Suprapubic skin (tissue), 3 donors: ENCODE measurements at regions not wholly inside any gene's neighbourhood (a gene's known extent, or its start where the extent isn't known, plus 50 kb on each side); places are given as distances from the start of the nearest gene placed in this dataset.

Experiments
- CTCF ChIP-seq, 2 donors: fragments of 200-600 bp in 1 of 2; fragments of 450-650 bp in 1 of 2; sonication (generic) in 1 of 2; IDR thresholded peaks; one replicate each; pipeline ENCODE4 v1.5.1; 2016 to 2019; ENCODE audit warnings: antibody characterized with exemption in 2 of 2, mild to moderate bottlenecking in 1 of 2, moderate library complexity in 1 of 2
- EP300 ChIP-seq: sonication (generic); formaldehyde crosslinking; IDR thresholded peaks from one replicate; pipeline ENCODE4 v1.6.1; 2017; ENCODE audit warnings: antibody characterized with exemption
- POLR2A ChIP-seq, 2 donors: fragments of 450-650 bp; IDR thresholded peaks; one replicate each; pipeline ENCODE4 v1.6.1; 2017; ENCODE audit warnings: antibody characterized with exemption in 2 of 2, mild to moderate bottlenecking in 2 of 2, moderate library complexity in 2 of 2

DNA sequence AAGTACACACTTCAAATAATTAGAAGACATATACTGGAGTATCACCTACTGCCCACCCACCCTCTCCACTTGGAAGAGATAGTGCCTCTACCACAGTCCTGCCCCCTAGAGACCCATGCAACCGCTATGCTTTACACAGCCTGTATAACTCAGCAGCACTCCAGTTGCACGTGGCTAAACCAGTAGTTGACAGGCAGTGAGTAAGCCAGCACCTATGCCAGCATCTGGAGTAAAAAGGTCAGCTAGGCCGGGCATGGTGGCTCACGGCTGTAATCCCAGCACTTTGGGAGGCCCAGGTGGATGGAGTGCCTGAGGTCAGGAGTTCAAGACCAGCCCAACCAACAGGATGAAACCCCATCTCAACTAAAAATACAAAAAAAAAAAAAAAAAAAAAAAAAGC lies 356.4 kb downstream of the NR2F1-AS1 start:
- TF ChIP-seq CTCF (IDR thresholded peaks at IDR 0.05) (no peak), EP300 (no peak), POLR2A (IDR thresholded peaks at IDR 0.05) (no peak)
